ENCODE measurements at regions not wholly inside any gene's neighbourhood (a gene's known extent, or its start where the extent isn't known, plus 50 kb on each side); places are given as distances from the start of the nearest gene placed in this dataset.

- no peak overlapping the region for H3K4me3 Mint-ChIP-seq
- no peaks in the 10 kb centered on the region for H3K36me3 Mint-ChIP-seq
- H3K4me1 Mint-ChIP-seq = peaks cover 2% of the 10 kb centered on the region
- H3K9me3 Mint-ChIP-seq = no peaks in the 10 kb centered on the region
- peaks cover 3% of the 10 kb centered on the region for H3K27me3 Mint-ChIP-seq (ENCODE audit: insufficient read depth, low read depth)
- no peak for TF ChIP-seq CTCF (IDR thresholded peaks at IDR 0.05)
- TF ChIP-seq EZH2phosphoT487 (IDR thresholded peaks at IDR 0.05) = no peak
- no peak for TF ChIP-seq EZH2 (IDR thresholded peaks at IDR 0.05)
- Histone ChIP-seq H3F3A (ENCODE audit: low read depth) (no peaks in the 10 kb centered on the region), H3K79me2 (ENCODE audit: low read depth) (no peaks in the 10 kb centered on the region), H4K20me1 (ENCODE audit: low read depth) (no peaks in the 10 kb centered on the region), H3K36me3 (no peaks in the 10 kb centered on the region), H3K9ac (no peak overlapping the region), H2AFZ (replicated peaks) (no peak overlapping the region), H3K4me3 (no peak overlapping the region), H3K9me3 (ENCODE audit: low read depth) (no peaks in the 10 kb centered on the region), H3K4me2 (no peak overlapping the region), H3K4me1 (peaks cover 8% of the 10 kb centered on the region), H3K27me3 (no peaks in the 10 kb centered on the region), H3K27ac (no peak overlapping the region)
- no peak overlapping the region for H3K27ac Mint-ChIP-seq
- no peak for DNase-seq (ENCODE audit: low spot score)
Measured at GRCh38 chr12:115407723-115408122, 723.7 kb upstream of the TBX3 start.

GRCh38 chr12:115407036-115407435 lies 723.1 kb upstream of the TBX3 start:
- Mint-ChIP-seq H3K36me3 (no peaks in the 10 kb centered on the region), H3K9me3 (no peaks in the 10 kb centered on the region), H3K27ac (no peak overlapping the region), H3K4me1 (peaks cover 2% of the 10 kb centered on the region), H3K27me3 (ENCODE audit: insufficient read depth, low read depth) (peaks cover 3% of the 10 kb centered on the region), H3K4me3 (no peak overlapping the region)
- DNase-seq (ENCODE audit: low spot score) = no peak
- Histone ChIP-seq H3K27ac (no peak overlapping the region), H3K9me3 (ENCODE audit: low read depth) (no peaks in the 10 kb centered on the region), H3K4me2 (no peak overlapping the region), H3F3A (ENCODE audit: low read depth) (no peaks in the 10 kb centered on the region), H2AFZ (replicated peaks) (no peak overlapping the region), H3K36me3 (no peaks in the 10 kb centered on the region), H3K4me3 (no peak overlapping the region), H3K27me3 (no peaks in the 10 kb centered on the region), H4K20me1 (ENCODE audit: low read depth) (no peaks in the 10 kb centered on the region), H3K79me2 (ENCODE audit: low read depth) (no peaks in the 10 kb centered on the region), H3K4me1 (peaks cover 8% of the 10 kb centered on the region), H3K9ac (no peak overlapping the region)
- no peak for TF ChIP-seq EZH2phosphoT487 (IDR thresholded peaks at IDR 0.05)
- TF ChIP-seq EZH2 (IDR thresholded peaks at IDR 0.05) = no peak
- TF ChIP-seq CTCF (IDR thresholded peaks at IDR 0.05) = no peak

- H3K36me3 ChIP-seq = no peaks in the 10 kb centered on the region
- no peak overlapping the region for H3K4me3 ChIP-seq
- TF ChIP-seq CTCF (IDR thresholded peaks at IDR 0.05) = no peak
- TF ChIP-seq EZH2phosphoT487 (IDR thresholded peaks at IDR 0.05) = no peak
- no peak for TF ChIP-seq EZH2 (IDR thresholded peaks at IDR 0.05)
- no peaks in the 10 kb centered on the region for H3K9me3 Mint-ChIP-seq
- no peak overlapping the region for H3K4me3 Mint-ChIP-seq
- H3K27me3 Mint-ChIP-seq (ENCODE audit: insufficient read depth, low read depth) = peaks cover 3% of the 10 kb centered on the region
- H4K20me1 ChIP-seq (ENCODE audit: low read depth) = no peaks in the 10 kb centered on the region
- H3K4me2 ChIP-seq = no peak overlapping the region
- peaks cover 2% of the 10 kb centered on the region for H3K4me1 Mint-ChIP-seq
- no peak for DNase-seq (ENCODE audit: low spot score)
- H3K27me3 ChIP-seq = no peaks in the 10 kb centered on the region
- no peak overlapping the region for H3K27ac ChIP-seq
- no peaks in the 10 kb centered on the region for H3K79me2 ChIP-seq (ENCODE audit: low read depth)
- no peak overlapping the region for H3K27ac Mint-ChIP-seq
- peaks cover 1% of the 10 kb centered on the region for H3K4me1 ChIP-seq
- H3F3A ChIP-seq (ENCODE audit: low read depth) = no peaks in the 10 kb centered on the region
- H3K9ac ChIP-seq = no peak overlapping the region
- no peaks in the 10 kb centered on the region for H3K36me3 Mint-ChIP-seq
- no peak overlapping the region for H2AFZ ChIP-seq (replicated peaks)
- no peaks in the 10 kb centered on the region for H3K9me3 ChIP-seq (ENCODE audit: low read depth)
Measured at GRCh38 chr12:115405471-115405860, 721.5 kb upstream of the TBX3 start.
